Upper lobe of left lung (tissue), 6 donors: ENCODE measurements at regions not wholly inside any gene's neighbourhood (a gene's known extent, or its start where the extent isn't known, plus 50 kb on each side); places are given as distances from the start of the nearest gene placed in this dataset.

Experiments
- ATAC-seq, 2 donors: fragments of 200-7000 bp; cut with Tn5 transposase; one replicate each; pipeline ENCODE4 v1.9.1; 2022; ENCODE audit warnings: mild to moderate bottlenecking in 2 of 2, moderate library complexity in 2 of 2; ENCODE audit not compliant: low FRiP score in 2 of 2
- DNase-seq, 2 donors: peaks; one replicate each; pipeline ENCODE4 v3.0.0-alpha.2; 2019 to 2020
- H3K27ac ChIP-seq, 4 donors: fragments of 200-600 bp; sonication (generic); one replicate each; pipeline ENCODE4 v1.5.1; 2016 to 2019
- H3K27me3 ChIP-seq, 4 donors: fragments of 200-600 bp; sonication (generic); one replicate each; pipeline ENCODE4 v1.5.1; 2017 to 2019
- H3K36me3 ChIP-seq, 4 donors: fragments of 200-600 bp; sonication (generic); one replicate each; pipeline ENCODE4 v1.5.1; 2016 to 2019
- H3K4me1 ChIP-seq, 4 donors: fragments of 200-600 bp; sonication (generic); one replicate each; pipeline ENCODE4 v1.5.1; 2018 to 2019
- H3K4me3 ChIP-seq, 4 donors: fragments of 200-600 bp; sonication (generic); one replicate each; pipeline ENCODE4 v1.5.1; 2017 to 2019; ENCODE audit warnings: mild to moderate bottlenecking in 2 of 4, moderate library complexity in 1 of 4
- H3K9me3 ChIP-seq, 4 donors: fragments of 200-600 bp; sonication (generic); one replicate each; pipeline ENCODE4 v1.5.1; 2018 to 2019
- CTCF ChIP-seq, 6 experiments: fragments of 450-650 bp in 4 of 6; fragments of 200-600 bp in 2 of 6; sonication (generic) in 2 of 6; IDR thresholded peaks; one replicate each; pipeline ENCODE4 v1.5.1; 2016 to 2019; ENCODE audit warnings: antibody characterized with exemption in 6 of 6
- EP300 ChIP-seq, 4 donors: sonication (generic); formaldehyde crosslinking; IDR thresholded peaks; one replicate each; pipeline ENCODE4 v1.5.1; 2017; ENCODE audit warnings: antibody characterized with exemption in 4 of 4, control low read depth in 2 of 4
- POLR2A ChIP-seq, 4 donors: fragments of 450-650 bp; IDR thresholded peaks; one replicate each; pipeline ENCODE4 v1.5.1; 2016 to 2017; ENCODE audit warnings: antibody characterized with exemption in 4 of 4, mild to moderate bottlenecking in 2 of 4
- POLR2AphosphoS5 ChIP-seq, 2 donors: sonication (generic); formaldehyde crosslinking; IDR thresholded peaks; one replicate each; pipeline ENCODE4 v1.5.1; 2017; ENCODE audit warnings: antibody characterized with exemption in 2 of 2
- whole genome bisulfite sequencing, 2 donors: methylation state at CpG; one replicate each; pipeline ENCODE4 v1.1.5; 2017 to 2018; 5-methylcytosine and 5-hydroxymethylcytosine counted together
- donor health status: DM: no; HTN: no; CAD: no; lungs with moderate emphysema.
- donor health status: DM: no; HTN: yes; CAD: no; lungs with severe emphysema.

DNA sequence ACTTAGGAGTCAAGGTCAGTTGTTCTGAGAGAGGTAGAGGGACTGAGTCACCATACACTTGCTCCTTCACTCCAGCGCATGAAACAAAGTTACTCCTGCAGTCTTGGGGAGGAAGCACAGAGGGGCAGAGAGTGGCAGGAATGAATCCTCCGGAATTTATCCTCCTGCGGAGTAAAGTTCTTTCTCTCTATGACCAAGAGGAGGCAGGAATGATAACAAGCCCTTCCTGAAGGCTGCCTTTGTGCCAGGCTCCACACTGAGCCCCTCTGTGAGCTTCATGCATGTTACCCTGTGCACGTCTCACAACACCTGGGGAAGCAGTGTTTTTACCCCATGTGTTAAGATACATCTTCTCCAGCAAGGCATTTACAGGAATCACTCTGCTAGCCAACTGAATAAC, 458.4 kb downstream of the KLF12 start:
- no peak overlapping the region for H3K4me3 ChIP-seq
- no peaks in the 10 kb centered on the region for H3K4me1 ChIP-seq
- DNase-seq (no peak), ATAC-seq (no peak)
- WGBS, 2 donors, result 96 to 97% methylated on average over 4 of the region's 4 CpGs
- H3K36me3 ChIP-seq, result no peaks in the 10 kb centered on the region
- TF ChIP-seq POLR2A (IDR thresholded peaks at IDR 0.05) (no peak), POLR2AphosphoS5 (IDR thresholded peaks at IDR 0.05) (no peak), CTCF (IDR thresholded peaks at IDR 0.05) (no peak), EP300 (IDR thresholded peaks at IDR 0.05) (no peak)
- H3K27ac ChIP-seq, result no peak overlapping the region
- H3K27me3 ChIP-seq, result no peaks in the 10 kb centered on the region
- H3K9me3 ChIP-seq, result no peaks in the 10 kb centered on the region

DNA sequence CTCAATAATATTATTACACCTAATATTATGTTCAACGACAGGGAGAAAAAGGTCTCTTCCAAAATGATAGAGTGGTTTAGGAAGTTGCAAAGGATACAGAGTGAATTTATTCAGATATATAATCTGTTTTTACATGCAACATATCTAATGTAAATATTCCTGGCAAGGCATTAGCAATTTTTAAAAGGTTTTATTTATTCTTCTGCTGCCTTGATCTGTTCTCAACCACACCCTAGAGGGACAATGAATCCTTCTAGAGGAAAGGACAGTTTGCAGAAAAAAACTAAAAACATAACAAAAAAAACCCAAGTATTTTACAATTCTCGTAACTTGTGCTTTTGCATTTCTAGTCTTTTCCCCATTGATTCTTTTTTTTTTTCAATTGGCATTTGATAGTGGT, 459.6 kb downstream of the KLF12 start:
- Histone ChIP-seq H3K4me3 (no peak overlapping the region), H3K27me3 (no peaks in the 10 kb centered on the region), H3K9me3 (no peaks in the 10 kb centered on the region), H3K27ac (no peak overlapping the region), H3K36me3 (no peaks in the 10 kb centered on the region), H3K4me1 (no peaks in the 10 kb centered on the region)
- no peak for DNase-seq
- WGBS, 2 donors, result 78 to 86% methylated on average over 2 of the region's 2 CpGs
- ATAC-seq, result no peak
- no peak for TF ChIP-seq POLR2AphosphoS5 (IDR thresholded peaks at IDR 0.05)
- TF ChIP-seq POLR2A (IDR thresholded peaks at IDR 0.05), result no peak
- TF ChIP-seq EP300 (IDR thresholded peaks at IDR 0.05), result no peak
- no peak for TF ChIP-seq CTCF (IDR thresholded peaks at IDR 0.05)

DNA sequence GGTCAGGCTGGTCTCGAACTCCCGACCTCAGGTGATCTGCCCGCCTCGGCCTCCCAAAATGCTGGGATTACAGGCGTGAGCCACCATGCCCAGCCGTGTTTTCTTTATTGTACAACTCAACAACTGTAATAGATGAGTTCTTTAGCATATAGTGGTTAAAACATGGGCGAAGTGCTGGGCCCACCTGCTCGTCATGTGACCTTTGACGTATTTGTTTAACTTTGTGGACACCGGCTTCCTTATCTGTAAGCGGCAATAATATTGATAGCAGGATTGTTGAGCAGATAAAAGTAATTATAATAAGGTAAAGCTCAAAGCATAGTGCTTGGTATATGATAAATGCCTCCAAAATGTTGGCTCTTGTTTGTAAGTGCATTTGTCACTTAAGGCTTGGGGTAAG, 460.3 kb downstream of the KLF12 start:
- no peak for ATAC-seq
- H3K4me3 ChIP-seq, result no peak overlapping the region
- no peaks in the 10 kb centered on the region for H3K36me3 ChIP-seq
- WGBS, 2 donors, result 94 to 95% methylated on average over 11 of the region's 11 CpGs
- H3K27ac ChIP-seq, result no peak overlapping the region
- no peak for DNase-seq
- no peaks in the 10 kb centered on the region for H3K9me3 ChIP-seq
- no peaks in the 10 kb centered on the region for H3K4me1 ChIP-seq
- TF ChIP-seq EP300 (IDR thresholded peaks at IDR 0.05), result no peak
- no peak for TF ChIP-seq POLR2A (IDR thresholded peaks at IDR 0.05)
- no peaks in the 10 kb centered on the region for H3K27me3 ChIP-seq

- Histone ChIP-seq H3K4me1 (no peaks in the 10 kb centered on the region), H3K27me3 (no peaks in the 10 kb centered on the region), H3K4me3 (no peak overlapping the region), H3K9me3 (no peaks in the 10 kb centered on the region), H3K36me3 (no peaks in the 10 kb centered on the region), H3K27ac (no peak overlapping the region)
- TF ChIP-seq EP300 (IDR thresholded peaks at IDR 0.05), result no peak
- TF ChIP-seq POLR2AphosphoS5 (IDR thresholded peaks at IDR 0.05), result no peak
- no peak for TF ChIP-seq CTCF (IDR thresholded peaks at IDR 0.05)
- no peak for TF ChIP-seq POLR2A (IDR thresholded peaks at IDR 0.05)
- no peak for ATAC-seq
- 73 to 79% methylated on average over 3 of the region's 3 CpGs for WGBS, 2 donors
- no peak for DNase-seq
Measured at GRCh38 chr13:73672492-73672891, 461.7 kb downstream of the KLF12 start.

GRCh38 chr13:73671732-73672131, 462.5 kb downstream of the KLF12 start:
- no peak overlapping the region for H3K4me3 ChIP-seq
- TF ChIP-seq CTCF (IDR thresholded peaks at IDR 0.05), result no peak
- no peak for TF ChIP-seq POLR2A (IDR thresholded peaks at IDR 0.05)
- TF ChIP-seq EP300 (IDR thresholded peaks at IDR 0.05), result no peak
- no peak for TF ChIP-seq POLR2AphosphoS5 (IDR thresholded peaks at IDR 0.05)
- no peaks in the 10 kb centered on the region for H3K9me3 ChIP-seq
- H3K27me3 ChIP-seq, result no peaks in the 10 kb centered on the region
- H3K27ac ChIP-seq, result no peak overlapping the region
- no peaks in the 10 kb centered on the region for H3K36me3 ChIP-seq
- 92 to 98% methylated on average over 5 of the region's 5 CpGs for WGBS, 2 donors
- no peaks in the 10 kb centered on the region for H3K4me1 ChIP-seq
- no peak for ATAC-seq
- no peak for DNase-seq
